Panc1 (cell line): ENCODE measurements at regions not wholly inside any gene's neighbourhood (a gene's known extent, or its start where the extent isn't known, plus 50 kb on each side); places are given as distances from the start of the nearest gene placed in this dataset.

Experiments used
- ATAC-seq: fragments of 200-7000 bp; cut with Tn5 transposase; 2 replicates; pipeline ENCODE4 v1.9.1; 2020; ENCODE audit warnings: mild to moderate bottlenecking, moderate library complexity
- BruUV-seq: library from RNA; stranded (reverse); fragments of 400-500 nt; replicated peaks from 2 replicates; lab custom pipeline; 2021; lab: Mats Ljungman, UMichigan
- CTCF ChIA-PET: fragments of 300-600 bp; sonication (Branson Sonifier 250); formaldehyde crosslinking; loops from one replicate; lab custom pipeline; 2022; ENCODE audit warnings: antibody characterized with exemption; lab: Charles Lee
- POLR2A ChIA-PET: fragments of 300-600 bp; sonication (Branson Sonifier 250); formaldehyde crosslinking; loops from one replicate; lab custom pipeline; 2022; ENCODE audit warnings: antibody characterized with exemption; lab: Charles Lee
- DNase-seq: peaks from one replicate; pipeline ENCODE4 v3.0.0-alpha.2; 2010; ENCODE audit warnings: low read depth, low spot score
- H3K27ac ChIP-seq: 2 replicates; pipeline ENCODE4 v1.5.1; 2011; ENCODE audit warnings: mild to moderate bottlenecking, low read length, inconsistent platforms
- H3K27me3 ChIP-seq: fragments of 200-500 bp; sonication (Bioruptor generic); 2 replicates; pipeline ENCODE4 v1.6.0; 2014; ENCODE audit warnings: low read length, inconsistent platforms; ENCODE audit not compliant: control insufficient read depth, insufficient read depth
- H3K36me3 ChIP-seq: fragments of 200-500 bp; sonication (Bioruptor generic); 2 replicates; pipeline ENCODE4 v1.5.1; 2014; ENCODE audit warnings: inconsistent platforms, mild to moderate bottlenecking, low read length, moderate library complexity; ENCODE audit not compliant: control insufficient read depth, insufficient read depth
- H3K4me1 ChIP-seq: 2 replicates; pipeline ENCODE4 v1.5.1; 2011; ENCODE audit warnings: inconsistent platforms, mild to moderate bottlenecking, low read length, moderate library complexity; ENCODE audit not compliant: control insufficient read depth, insufficient read depth
- H3K4me3 ChIP-seq, 2 experiments: 2 replicates each; pipeline ENCODE4 v1.5.1; 2011 to 2012; ENCODE audit warnings: low read depth in 2 of 2, low read length in 2 of 2, mild to moderate bottlenecking in 2 of 2, inconsistent platforms in 1 of 2, moderate library complexity in 1 of 2
- H3K9me3 ChIP-seq: fragments of 200-500 bp; sonication (Bioruptor generic); 2 replicates; pipeline ENCODE4 v1.5.1; 2014; ENCODE audit warnings: low read depth, mild to moderate bottlenecking, inconsistent platforms, low read length, moderate library complexity; ENCODE audit not compliant: control insufficient read depth, insufficient read depth
- CTCF ChIP-seq: fragments of 450-650 bp; IDR thresholded peaks from 2 replicates; pipeline ENCODE4 v1.5.1; 2017; ENCODE audit warnings: mild to moderate bottlenecking
- POLR2AphosphoS5 ChIP-seq: IDR thresholded peaks from 2 replicates; pipeline ENCODE4 v1.6.1; 2012; ENCODE audit warnings: mild to moderate bottlenecking, low read depth, low read length, moderate library complexity
- REST ChIP-seq, 2 experiments: IDR thresholded peaks; 2 replicates each; pipeline ENCODE4 v1.6.1; 2011 to 2012; ENCODE audit warnings: low read depth in 2 of 2, control low read depth in 1 of 2, low read length in 1 of 2, mild to moderate bottlenecking in 1 of 2, moderate library complexity in 1 of 2; ENCODE audit not compliant: insufficient read depth in 1 of 2
- SIN3A ChIP-seq: IDR thresholded peaks from 2 replicates; pipeline ENCODE4 v1.6.1; 2012; ENCODE audit warnings: low read depth, mild to moderate bottlenecking, low read length, moderate library complexity, borderline replicate concordance; ENCODE audit not compliant: insufficient read depth
- TCF7L2 ChIP-seq: IDR thresholded peaks from 2 replicates; pipeline ENCODE4 v1.6.1; 2011; ENCODE audit warnings: mild to moderate bottlenecking, low read depth, low read length, inconsistent platforms
- in situ Hi-C: cut with HindIII; loops from 2 replicates; pipeline ENCODE4 v1.10.0; 2016; ENCODE audit warnings: low sequenced_read_pairs, low pct_unique_long_range_greater_than_20kb
- intact Hi-C: fragments of 100-400 bp; cut with micrococcal nuclease; formaldehyde crosslinking; loops from one replicate; pipeline ENCODE4 v1.10.0; 2022; ENCODE audit not compliant: unreplicated experiment

GRCh38 chrX:118207831-118208453, 91.3 kb upstream of the KLHL13 start:
- H3K4me3 ChIP-seq: no peak overlapping the region
- intact Hi-C loops (no loop called here), in situ Hi-C loops (no loop called here)
- ATAC-seq (no peak), DNase-seq (no peak)
- TF ChIP-seq TCF7L2 (no peak), REST (IDR thresholded peaks at IDR 0.05; ENCODE audit: insufficient read depth in 1 of 2, low read depth in 2 of 2, low read length in 1 of 2) (no peak), POLR2AphosphoS5 (no peak), CTCF (no peak), SIN3A (no peak)
- no peaks in the 10 kb centered on the region for H3K27me3 ChIP-seq
- POLR2A ChIA-PET: no interaction called here
- no peaks in the 10 kb centered on the region for H3K9me3 ChIP-seq
- no TSS peak for BruUV-seq
- CTCF ChIA-PET: no interaction called here
- H3K4me1 ChIP-seq: no peaks in the 10 kb centered on the region
- H3K27ac ChIP-seq: no peak overlapping the region
- no peaks in the 10 kb centered on the region for H3K36me3 ChIP-seq

- TF ChIP-seq POLR2AphosphoS5 (no peak), SIN3A (no peak), CTCF (no peak), TCF7L2 (no peak), REST (IDR thresholded peaks at IDR 0.05; ENCODE audit: insufficient read depth in 1 of 2, low read depth in 2 of 2, low read length in 1 of 2) (no peak)
- no peaks in the 10 kb centered on the region for H3K9me3 ChIP-seq
- ChIA-PET CTCF (no interaction called here), POLR2A (no interaction called here)
- DNase-seq (no peak), ATAC-seq (no peak)
- no peak overlapping the region for H3K4me3 ChIP-seq
- no peaks in the 10 kb centered on the region for H3K27me3 ChIP-seq
- no peak overlapping the region for H3K27ac ChIP-seq
- H3K36me3 ChIP-seq: no peaks in the 10 kb centered on the region
- intact Hi-C loops: no loop called here
- no peaks in the 10 kb centered on the region for H3K4me1 ChIP-seq
- no TSS peak for BruUV-seq
- in situ Hi-C loops: no loop called here
Observed at GRCh38 chrX:118208481-118208880, 91.9 kb upstream of the KLHL13 start.
